HepG2 (cell line): ENCODE measurements at regions not wholly inside any gene's neighbourhood (a gene's known extent, or its start where the extent isn't known, plus 50 kb on each side); places are given as distances from the start of the nearest gene placed in this dataset.
A peak's percentile ranks its signal among the peaks of the same experiment; 100 is the strongest.

ENCODE experiments used
- CHD4 ChIP-seq: fragments of 200-600 bp; sonication (generic); IDR thresholded peaks from 2 replicates; pipeline ENCODE4 v1.7.0; 2017; ENCODE audit warnings: mild to moderate bottlenecking, low read length, borderline replicate concordance
- ELF4 ChIP-seq: sonication (generic); formaldehyde crosslinking; IDR thresholded peaks from 2 replicates; pipeline ENCODE4 v1.5.0; 2020; ENCODE audit warnings: missing genetic modification reagents, mild to moderate bottlenecking, moderate library complexity, borderline replicate concordance
- FOXK2 ChIP-seq: fragments of 450-650 bp; IDR thresholded peaks from 2 replicates; pipeline ENCODE4 v1.6.1; 2016
- FOXM1 ChIP-seq: sonication (generic); formaldehyde crosslinking; IDR thresholded peaks from 2 replicates; pipeline ENCODE4 v1.5.0; 2020; ENCODE audit warnings: missing genetic modification reagents
- GATA4 ChIP-seq: sonication (generic); IDR thresholded peaks from 2 replicates; pipeline ENCODE4 v1.6.1; 2016; ENCODE audit warnings: antibody characterized with exemption, low read depth, borderline replicate concordance
- HDAC6 ChIP-seq: fragments of 200-600 bp; sonication (generic); IDR thresholded peaks from 2 replicates; pipeline ENCODE4 v1.7.0; 2017; ENCODE audit warnings: mild to moderate bottlenecking, antibody characterized with exemption, low read length, low read depth
- NCOA5 ChIP-seq: sonication (generic); formaldehyde crosslinking; IDR thresholded peaks from 2 replicates; pipeline ENCODE4 v1.4.0; 2020; ENCODE audit warnings: missing genetic modification reagents
- ZKSCAN8 ChIP-seq: IDR thresholded peaks from 2 replicates; pipeline ENCODE4 v1.6.1; 2016; ENCODE audit warnings: borderline replicate concordance, missing genetic modification reagents, missing compliant biosample characterization
- ZNF124 ChIP-seq: sonication (generic); formaldehyde crosslinking; IDR thresholded peaks from 2 replicates; pipeline ENCODE4 v1.4.0; 2020; ENCODE audit warnings: missing genetic modification reagents
- ZNF251 ChIP-seq: sonication (generic); formaldehyde crosslinking; IDR thresholded peaks from 2 replicates; pipeline ENCODE4 v1.9.0; 2021; ENCODE audit warnings: mild to moderate bottlenecking, missing genetic modification reagents
- ZNF431 ChIP-seq: sonication (generic); formaldehyde crosslinking; IDR thresholded peaks from 2 replicates; pipeline ENCODE4 v1.9.0; 2022; ENCODE audit warnings: missing genetic modification reagents, low read depth, mild to moderate bottlenecking, borderline replicate concordance
- TF ChIP-seq, protein P1 (sequence below): sonication (generic); formaldehyde crosslinking; IDR thresholded peaks from 2 replicates; pipeline ENCODE4 v1.5.0; 2020; ENCODE audit warnings: missing genetic modification reagents
- TF ChIP-seq, protein P2 (sequence below): sonication (generic); formaldehyde crosslinking; conservative IDR thresholded peaks from 2 replicates; pipeline ENCODE4 v1.4.0; 2020; ENCODE audit warnings: missing genetic modification reagents
- TF ChIP-seq, protein P3 (sequence below): IDR thresholded peaks from 2 replicates; pipeline ENCODE4 v1.6.1; 2016; ENCODE audit warnings: low read depth, control low read depth
- TF ChIP-seq, protein P4 (sequence below): sonication (generic); formaldehyde crosslinking; IDR thresholded peaks from 2 replicates; pipeline ENCODE4 v1.4.0; 2020; ENCODE audit warnings: mild to moderate bottlenecking, missing genetic modification reagents

DNA sequence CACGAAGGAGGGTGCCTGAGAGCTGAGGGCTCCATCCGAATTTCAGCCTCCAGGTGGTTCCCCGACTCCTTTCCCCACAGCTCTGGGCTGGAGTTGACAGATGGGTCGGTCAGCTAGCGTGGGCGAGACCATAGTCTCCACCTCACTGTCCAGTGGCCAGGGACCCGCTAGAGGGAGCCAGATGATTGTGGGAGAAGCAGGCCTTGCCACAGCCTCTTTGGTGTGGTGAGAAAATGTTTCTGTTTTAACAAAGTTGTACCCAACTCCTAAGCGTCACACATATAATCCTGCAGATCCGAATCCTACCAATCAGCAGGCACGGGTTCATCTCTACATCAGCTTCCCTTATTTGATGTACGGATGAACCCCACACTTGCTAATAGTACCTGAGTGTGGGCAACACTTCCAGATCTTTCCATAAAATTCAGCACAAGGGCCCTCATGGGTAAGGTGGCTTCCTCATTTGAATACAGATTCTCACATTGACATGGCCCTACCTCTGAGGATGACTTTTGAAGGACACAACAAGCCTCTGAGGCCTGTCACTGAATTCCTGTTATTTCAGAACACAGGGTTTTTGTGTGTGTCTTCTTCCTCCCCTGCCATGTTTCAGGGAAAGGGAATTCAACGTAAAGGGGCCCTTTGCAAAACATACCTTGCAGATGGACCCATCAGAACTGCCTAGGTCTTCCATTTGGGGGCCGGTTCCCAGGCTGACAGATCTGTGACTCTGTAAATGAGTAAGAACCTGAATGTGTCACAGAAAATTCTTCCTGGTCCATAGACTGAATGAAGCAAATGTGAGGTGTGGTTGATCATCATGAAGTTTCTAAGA, 103.2 kb upstream of the DUSP22 start (continued):
- TF ChIP-seq, protein P1, sequence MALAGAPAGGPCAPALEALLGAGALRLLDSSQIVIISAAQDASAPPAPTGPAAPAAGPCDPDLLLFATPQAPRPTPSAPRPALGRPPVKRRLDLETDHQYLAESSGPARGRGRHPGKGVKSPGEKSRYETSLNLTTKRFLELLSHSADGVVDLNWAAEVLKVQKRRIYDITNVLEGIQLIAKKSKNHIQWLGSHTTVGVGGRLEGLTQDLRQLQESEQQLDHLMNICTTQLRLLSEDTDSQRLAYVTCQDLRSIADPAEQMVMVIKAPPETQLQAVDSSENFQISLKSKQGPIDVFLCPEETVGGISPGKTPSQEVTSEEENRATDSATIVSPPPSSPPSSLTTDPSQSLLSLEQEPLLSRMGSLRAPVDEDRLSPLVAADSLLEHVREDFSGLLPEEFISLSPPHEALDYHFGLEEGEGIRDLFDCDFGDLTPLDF (CRISPR knock-in tag) = 0 out of 2 replicates have a peak, but pooled peaks have one; percentile 36
- TF ChIP-seq, protein P2, sequence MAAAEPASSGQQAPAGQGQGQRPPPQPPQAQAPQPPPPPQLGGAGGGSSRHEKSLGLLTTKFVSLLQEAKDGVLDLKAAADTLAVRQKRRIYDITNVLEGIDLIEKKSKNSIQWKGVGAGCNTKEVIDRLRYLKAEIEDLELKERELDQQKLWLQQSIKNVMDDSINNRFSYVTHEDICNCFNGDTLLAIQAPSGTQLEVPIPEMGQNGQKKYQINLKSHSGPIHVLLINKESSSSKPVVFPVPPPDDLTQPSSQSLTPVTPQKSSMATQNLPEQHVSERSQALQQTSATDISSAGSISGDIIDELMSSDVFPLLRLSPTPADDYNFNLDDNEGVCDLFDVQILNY = no peak
- TF ChIP-seq, protein P3, sequence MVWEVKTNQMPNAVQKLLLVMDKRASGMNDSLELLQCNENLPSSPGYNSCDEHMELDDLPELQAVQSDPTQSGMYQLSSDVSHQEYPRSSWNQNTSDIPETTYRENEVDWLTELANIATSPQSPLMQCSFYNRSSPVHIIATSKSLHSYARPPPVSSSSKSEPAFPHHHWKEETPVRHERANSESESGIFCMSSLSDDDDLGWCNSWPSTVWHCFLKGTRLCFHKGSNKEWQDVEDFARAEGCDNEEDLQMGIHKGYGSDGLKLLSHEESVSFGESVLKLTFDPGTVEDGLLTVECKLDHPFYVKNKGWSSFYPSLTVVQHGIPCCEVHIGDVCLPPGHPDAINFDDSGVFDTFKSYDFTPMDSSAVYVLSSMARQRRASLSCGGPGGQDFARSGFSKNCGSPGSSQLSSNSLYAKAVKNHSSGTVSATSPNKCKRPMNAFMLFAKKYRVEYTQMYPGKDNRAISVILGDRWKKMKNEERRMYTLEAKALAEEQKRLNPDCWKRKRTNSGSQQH (CRISPR knock-in tag) = no peak
- TF ChIP-seq FOXM1 (CRISPR knock-in tag) = no peak
- TF ChIP-seq GATA4 = no peak
- no peak for TF ChIP-seq ELF4 (CRISPR knock-in tag)
- TF ChIP-seq NCOA5 (CRISPR knock-in tag) = no peak
- no peak for TF ChIP-seq ZNF431 (CRISPR knock-in tag)
- peak; percentile 40; the same call in 1 of the 2 replicates for TF ChIP-seq ZKSCAN8 (CRISPR knock-in tag)
- TF ChIP-seq FOXK2 = no peak
- no peak for TF ChIP-seq ZNF124 (CRISPR knock-in tag)
- TF ChIP-seq, protein P4, sequence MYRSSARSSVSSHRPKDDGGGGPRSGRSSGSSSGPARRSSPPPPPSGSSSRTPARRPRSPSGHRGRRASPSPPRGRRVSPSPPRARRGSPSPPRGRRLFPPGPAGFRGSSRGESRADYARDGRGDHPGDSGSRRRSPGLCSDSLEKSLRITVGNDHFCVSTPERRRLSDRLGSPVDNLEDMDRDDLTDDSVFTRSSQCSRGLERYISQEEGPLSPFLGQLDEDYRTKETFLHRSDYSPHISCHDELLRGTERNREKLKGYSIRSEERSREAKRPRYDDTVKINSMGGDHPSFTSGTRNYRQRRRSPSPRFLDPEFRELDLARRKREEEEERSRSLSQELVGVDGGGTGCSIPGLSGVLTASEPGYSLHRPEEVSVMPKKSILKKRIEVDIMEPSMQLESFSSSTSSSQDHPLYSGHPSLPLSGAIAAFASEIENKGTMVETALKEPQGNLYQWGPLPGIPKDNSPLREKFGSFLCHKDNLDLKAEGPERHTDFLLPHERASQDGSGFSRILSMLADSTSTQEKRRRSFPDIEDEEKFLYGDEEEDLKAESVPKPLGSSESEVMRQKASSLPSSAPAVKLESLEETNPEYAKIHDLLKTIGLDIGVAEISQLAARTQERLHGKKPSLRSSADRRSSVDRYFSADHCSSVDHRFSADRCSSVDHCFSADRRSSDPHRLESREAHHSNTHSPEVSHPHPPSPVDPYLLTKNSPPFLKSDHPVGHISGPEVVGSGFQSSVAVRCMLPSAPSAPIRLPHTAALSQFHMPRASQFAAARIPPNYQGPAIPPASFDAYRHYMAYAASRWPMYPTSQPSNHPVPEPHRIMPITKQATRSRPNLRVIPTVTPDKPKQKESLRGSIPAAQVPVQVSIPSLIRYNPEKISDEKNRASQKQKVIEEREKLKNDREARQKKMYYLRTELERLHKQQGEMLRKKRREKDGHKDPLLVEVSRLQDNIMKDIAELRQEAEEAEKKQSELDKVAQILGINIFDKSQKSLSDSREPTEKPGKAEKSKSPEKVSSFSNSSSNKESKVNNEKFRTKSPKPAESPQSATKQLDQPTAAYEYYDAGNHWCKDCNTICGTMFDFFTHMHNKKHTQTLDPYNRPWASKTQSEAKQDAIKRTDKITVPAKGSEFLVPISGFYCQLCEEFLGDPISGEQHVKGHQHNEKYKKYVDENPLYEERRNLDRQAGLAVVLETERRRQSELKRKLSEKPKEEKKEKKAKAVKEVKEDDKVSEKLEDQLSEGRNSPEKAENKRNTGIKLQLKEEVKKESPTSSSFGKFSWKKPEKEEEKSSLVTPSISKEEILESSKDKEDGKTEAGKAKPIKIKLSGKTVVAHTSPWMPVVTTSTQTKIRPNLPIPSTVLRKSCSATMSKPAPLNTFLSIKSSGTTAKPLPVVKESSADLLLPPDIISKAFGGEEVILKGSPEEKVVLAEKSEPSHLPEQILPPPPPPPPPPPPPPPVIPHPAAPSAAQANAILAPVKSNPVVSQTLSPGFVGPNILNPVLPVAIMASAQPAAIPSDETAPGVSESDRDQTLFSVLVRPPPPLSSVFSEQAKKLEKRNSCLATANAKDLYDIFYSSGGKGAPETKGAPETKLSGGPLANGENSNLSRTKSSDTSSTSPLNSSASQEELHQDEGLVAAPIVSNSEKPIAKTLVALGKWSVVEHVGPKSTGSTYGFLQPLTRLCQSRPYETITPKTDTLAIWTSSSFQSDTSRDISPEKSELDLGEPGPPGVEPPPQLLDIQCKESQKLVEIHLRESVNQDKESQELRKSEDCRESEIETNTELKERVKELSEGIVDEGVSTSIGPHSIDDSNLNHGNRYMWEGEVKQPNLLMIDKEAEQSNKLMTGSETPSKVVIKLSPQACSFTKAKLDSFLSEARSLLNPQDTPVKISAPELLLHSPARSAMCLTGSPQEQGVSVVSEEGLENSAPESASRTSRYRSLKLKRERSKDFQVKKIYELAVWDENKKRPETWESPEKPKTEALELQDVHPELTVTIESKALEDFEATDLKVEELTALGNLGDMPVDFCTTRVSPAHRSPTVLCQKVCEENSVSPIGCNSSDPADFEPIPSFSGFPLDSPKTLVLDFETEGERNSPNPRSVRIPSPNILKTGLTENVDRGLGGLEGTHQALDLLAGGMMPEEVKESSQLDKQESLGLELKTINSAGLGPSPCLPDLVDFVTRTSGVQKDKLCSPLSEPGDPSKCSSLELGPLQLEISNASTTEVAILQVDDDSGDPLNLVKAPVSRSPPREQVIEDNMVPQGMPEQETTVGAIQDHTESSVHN (CRISPR knock-in tag) = no peak
- TF ChIP-seq CHD4 = no peak
- TF ChIP-seq HDAC6 = no peak
- TF ChIP-seq ZNF251 = no peak
